Activated effector memory CD4-positive, alpha-beta T cell treated with anti-CD3 and anti-CD28 coated beads, Interleukin-2, amount 50 U/mL, for 16 hours (primary cell): ENCODE measurements at regions not wholly inside any gene's neighbourhood (a gene's known extent, or its start where the extent isn't known, plus 50 kb on each side); places are given as distances from the start of the nearest gene placed in this dataset.
"Not testable (repeated sequence)": the region's sequence is repeated elsewhere in the genome, so short reads cannot be mapped to it uniquely, and the experiment has no call there.

ENCODE experiments used
- DNase-seq: peaks from one replicate; pipeline ENCODE4 v3.0.0-alpha.2; 2020

DNA sequence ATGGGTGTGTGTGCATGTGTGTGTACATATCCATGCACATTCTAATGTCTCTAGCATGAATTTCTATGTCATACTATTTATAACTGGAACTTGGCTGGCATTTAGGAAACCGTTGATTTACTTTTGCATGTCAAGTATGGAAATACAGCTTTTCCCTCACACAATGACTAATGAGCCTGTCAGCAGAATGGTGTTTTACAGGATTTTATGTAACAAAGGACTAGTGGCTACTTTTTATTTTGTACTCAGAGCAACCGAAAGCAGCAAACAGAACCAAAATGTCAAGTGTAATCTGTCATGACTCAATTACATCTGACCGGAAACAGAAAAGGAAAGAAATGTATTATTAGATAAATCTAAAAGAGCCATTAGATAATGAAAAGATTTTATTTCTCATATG is 1911.5 kb upstream of the AGA start:
- no peak for DNase-seq

DNA sequence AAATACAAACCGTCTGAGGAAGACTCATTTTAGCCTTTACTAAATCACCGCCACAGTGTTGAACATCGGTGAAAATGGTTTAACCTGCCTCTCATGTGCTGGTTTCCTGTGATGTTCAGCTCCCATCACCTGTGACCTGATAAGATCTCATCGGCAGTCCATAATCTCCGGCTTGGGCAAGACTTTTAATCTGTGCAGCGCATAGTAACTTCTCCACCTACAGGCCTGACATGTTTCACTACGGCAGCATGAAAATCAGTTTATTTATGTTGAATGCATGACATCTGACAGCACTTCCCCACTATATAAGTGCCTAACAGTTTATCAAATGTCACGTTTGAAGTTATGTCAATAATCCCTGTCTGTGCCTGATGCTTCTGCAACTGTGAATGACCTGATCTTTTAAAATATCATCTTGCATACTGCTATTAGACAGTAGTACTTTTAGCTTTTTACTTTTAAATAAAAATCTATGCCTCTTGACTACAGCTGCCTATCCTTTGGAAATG is 1919.8 kb upstream of the AGA start:
- no peak for DNase-seq

DNA sequence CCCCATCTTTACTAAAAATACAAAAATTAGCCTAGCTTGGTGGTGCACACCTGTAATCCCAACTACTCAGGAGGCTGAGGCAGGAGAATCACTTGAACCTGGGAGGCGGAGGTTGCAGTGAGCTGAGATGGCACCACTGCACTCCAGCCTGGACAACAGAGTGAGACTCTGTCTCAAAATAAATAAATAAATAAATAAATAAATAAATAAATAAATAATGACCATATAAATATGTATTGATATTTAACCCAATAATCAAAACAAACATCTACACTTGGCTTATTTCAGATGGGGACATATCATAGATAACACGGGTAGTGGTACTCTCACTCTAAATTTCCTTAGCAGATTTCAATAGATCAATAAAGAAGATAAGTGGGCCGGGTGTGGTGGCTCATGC is 1923.7 kb upstream of the AGA start:
- DNase-seq = not testable (repeated sequence)

DNA sequence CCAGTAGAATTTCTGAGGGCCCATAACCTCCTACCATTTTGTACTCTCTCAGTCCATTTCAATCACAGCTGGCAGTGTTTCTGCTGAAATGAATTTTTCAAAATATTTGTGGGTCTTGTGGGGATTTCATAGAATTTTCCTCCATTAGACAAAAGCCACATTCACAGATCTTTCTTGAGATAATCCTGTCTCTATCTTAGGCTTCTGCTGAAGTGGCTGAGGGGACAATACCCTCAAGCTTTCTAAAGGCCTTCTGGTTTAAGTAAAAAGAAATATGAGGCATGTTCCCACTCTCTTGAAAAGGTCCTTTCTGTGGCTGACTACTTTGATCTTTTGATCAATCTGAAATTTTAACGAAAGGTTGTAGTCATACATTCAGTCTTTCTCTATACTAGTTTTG is 1930.0 kb upstream of the AGA start:
- no peak for DNase-seq

DNA sequence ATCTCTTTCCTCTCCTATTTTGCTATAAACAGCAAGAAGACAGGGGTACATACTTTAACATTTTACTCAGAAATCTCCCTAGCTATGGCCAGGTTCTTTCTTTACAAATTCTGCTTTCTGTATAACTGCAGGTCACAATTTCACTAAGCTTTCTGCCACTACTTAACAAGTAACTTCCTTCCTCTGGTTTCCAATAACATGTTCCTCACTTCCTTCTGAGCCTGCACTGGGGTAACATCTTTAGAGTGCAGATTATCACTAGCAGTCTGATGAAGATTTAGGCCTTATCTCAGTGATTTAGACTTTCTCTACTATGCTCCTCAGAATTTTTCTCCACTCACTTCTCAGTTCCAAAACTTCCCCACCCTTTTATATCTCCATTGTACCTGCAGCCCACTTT is 1930.5 kb upstream of the AGA start:
- no peak for DNase-seq

DNA sequence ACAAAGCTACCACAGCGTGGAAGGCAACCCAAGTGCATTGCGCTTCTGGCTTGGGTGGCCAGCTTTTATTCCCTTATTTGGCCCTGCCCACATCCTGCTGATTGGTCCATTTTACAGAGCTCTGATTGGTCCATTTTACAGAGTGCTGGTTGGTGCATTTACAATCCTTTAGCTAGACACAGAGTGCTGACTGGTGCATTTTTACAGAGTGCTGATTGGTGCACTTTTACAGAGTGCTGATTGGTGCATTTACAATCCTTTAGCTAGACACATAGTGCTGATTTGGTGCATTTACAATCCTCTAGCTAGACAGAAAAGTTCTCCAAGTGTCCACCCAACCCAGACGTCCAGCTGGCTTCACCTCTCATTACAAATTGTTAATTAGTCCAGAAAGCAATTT is 1936.6 kb upstream of the AGA start:
- DNase-seq = not testable (repeated sequence)

DNA sequence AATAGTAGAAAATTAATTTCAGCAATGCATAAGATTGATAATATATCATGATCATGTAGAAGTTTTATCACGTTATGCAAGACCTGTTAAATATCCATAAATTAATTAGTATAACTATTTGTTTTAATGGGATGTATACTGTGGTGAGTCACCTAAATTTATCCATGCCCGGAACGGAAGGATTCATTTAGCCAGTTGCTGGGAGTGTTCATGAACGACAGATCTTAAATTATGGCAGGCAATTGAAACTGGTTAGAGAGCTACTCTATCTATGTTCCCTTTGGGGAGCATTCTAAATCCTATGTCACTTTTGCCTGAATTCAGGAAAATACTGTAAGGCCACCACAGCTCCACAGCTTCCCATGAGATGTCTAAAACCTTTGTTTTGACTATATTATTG is 1950.5 kb upstream of the AGA start:
- no peak for DNase-seq

DNA sequence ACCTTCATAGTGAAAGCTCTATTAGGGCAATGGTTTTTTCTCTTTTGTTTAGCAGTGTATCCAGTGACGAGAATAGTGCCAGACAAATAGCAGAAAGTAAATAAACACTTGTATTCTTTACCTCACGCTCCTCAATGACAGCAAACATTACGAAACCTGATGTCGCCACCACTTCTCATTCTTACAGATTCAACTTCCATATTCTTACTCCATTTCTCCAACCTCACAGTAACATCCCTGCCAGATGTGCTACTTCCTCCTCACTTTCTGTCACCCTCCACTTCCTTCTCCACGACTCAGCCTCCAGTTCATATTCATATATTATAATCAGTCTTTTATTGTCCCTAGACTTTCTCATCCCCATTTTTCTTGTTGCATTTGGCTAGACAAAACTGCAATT is 1956.2 kb upstream of the AGA start:
- no peak for DNase-seq

DNA sequence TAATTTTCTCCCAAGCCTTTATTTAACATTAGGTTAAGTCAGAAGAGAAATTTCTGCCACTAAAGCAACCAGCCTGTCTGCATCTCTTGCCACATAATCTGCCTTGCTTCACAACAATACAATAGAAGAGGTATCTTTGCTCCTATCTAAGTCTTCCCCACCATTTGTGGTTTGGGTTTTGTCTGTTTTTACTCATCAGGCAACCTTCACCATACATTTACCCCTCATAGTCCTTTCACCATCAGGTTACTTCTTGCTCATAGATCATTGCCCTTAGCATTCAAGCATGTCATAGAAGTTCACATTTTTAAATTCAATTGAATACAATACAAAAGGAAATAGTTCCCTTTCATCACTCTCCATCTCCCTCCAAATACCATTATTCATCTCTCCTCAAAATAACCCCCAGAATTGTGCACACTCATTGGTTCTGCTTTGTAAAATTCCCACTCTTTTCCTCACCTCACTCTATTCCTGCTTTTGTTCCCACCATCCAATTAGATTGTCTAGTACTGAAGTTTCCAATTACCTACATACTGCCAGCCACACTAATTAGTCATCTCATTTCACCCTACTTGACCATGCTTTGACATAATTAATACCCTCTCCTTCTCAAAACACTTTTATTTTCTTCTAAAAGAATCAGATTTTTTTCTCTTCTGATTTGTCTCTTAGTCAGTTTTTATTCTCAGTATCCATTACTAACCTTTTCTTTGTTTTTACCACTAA is 1957.0 kb upstream of the AGA start:
- no peak for DNase-seq

DNA sequence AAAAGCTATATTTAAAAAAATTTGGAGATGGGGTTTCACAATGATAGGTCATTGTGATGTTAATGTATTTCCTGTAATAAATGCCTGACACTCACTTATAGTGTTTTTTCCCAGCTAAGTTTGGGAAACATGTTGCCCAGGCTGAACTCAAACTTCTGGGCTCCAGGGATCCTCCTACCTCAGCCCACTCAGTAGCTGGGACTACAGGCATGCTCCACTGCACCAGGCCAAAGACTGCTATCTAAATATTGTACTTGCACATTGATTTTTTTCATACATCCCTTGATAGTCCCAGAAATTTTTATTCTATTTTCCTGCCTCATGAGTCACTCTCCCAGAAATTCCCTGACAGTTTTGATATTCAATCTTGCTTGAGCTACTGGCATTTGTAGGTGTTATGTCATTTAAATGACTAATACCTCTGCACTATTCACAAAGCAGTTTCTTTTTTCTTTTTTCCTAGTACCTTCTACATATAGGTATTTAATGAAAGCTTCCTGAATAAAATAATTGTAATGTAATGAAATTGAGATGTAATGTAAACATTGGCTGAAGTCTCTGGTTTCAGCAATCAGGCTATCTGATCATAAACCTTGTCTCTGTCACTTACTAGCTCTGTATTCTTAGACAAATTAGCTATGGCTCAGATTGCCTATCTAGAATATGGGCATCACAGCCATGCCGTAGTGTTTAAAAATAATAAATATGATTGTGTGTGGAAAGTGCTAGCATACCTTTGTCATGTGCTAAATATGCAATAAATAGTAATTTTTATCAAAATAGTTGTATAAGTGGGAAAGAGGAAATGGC is 1973.0 kb upstream of the AGA start:
- DNase-seq = no peak

DNA sequence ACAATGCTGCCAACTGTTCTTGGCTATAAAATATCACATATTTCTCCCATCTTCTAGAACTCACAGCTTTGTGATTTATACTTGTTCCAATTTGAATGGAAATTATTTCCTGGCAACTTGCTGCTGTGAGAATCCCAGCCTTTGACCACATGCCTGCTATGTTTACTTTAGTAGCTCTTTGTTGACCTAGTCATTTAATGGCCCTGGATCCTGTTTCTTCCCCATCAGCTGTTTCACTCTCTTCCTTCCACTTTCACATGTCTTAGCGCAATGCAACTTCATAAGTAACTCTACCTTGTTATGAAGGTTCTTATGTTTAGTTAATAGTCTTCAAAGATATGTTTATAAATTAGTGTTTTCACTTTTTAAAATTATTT is 1973.6 kb upstream of the AGA start:
- DNase-seq = no peak

DNA sequence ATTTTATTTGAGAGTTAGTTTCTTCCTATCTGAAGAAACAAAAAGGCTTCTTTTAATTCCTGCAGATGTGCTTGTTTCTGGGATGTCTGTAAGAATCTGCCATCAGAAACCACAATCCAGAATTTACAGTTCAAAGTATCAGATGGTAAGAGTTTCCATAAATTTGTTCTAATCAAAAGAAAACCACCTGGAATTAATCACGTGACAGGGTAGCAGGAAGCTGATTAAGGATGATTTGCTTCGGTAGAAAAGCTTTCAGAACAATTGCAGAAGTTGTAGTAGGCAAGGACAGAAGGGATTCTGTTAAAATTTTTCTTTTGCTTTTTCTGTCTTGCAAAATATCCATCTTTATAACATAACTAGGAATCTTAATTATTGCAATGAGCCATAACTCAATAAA is 1975.1 kb upstream of the AGA start:
- no peak for DNase-seq

DNA sequence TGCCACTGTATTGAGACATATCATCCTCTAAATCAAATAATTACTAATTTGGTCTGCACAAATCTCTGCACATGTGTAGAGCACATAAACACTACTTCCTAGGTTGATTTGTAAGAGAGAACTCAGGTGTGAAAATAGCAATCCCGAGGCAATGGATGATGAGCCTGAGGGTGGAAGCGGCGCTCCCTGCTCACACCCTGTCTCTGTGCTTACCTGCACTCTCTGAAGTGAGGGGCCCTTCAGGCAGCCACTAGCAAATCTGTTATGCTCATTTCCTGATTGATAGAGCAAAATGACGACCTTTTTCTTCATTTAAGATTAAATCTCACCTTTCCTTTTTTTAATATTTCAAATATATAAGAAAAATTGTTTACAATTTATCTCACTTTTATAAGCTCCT is 1995.7 kb upstream of the AGA start:
- no peak for DNase-seq

DNA sequence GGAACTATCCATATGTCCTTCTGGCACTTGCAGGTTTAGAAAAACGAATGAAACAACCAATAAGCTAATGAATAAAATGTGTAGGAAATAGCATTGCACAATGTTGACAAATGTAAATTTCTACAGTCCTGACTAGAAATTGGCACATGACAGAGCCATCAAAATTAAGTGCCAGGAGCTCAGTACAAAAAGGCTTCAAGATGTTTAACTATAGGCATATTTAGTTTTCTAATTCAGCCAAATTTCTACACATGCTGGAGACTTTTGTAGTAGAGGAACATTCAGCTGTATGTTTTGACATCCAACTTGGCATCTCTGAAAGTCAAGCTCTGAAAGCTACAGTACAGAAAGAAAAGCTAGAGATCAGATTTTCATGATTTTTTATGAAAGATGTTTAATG is 1999.4 kb upstream of the AGA start:
- DNase-seq = no peak

DNA sequence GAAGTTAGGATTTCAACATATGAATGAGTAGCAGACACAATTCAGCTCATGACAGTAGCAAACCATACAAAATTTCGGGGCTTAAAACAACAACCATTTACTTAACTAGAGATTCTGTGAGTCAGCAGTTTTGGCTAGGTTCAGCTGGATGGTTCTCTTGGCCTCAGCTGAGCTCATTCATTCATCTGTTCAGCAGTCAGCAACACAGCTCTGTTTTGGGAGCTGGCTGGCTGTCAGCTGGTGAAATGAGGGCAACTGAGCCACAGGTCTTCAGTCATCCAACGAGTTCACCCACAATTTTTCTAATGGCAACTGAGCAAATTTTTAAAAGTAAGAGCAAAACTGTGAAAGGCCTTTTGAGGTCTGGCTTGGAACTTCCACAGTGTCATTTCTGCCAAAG is 2005.1 kb upstream of the AGA start:
- DNase-seq = no peak

DNA sequence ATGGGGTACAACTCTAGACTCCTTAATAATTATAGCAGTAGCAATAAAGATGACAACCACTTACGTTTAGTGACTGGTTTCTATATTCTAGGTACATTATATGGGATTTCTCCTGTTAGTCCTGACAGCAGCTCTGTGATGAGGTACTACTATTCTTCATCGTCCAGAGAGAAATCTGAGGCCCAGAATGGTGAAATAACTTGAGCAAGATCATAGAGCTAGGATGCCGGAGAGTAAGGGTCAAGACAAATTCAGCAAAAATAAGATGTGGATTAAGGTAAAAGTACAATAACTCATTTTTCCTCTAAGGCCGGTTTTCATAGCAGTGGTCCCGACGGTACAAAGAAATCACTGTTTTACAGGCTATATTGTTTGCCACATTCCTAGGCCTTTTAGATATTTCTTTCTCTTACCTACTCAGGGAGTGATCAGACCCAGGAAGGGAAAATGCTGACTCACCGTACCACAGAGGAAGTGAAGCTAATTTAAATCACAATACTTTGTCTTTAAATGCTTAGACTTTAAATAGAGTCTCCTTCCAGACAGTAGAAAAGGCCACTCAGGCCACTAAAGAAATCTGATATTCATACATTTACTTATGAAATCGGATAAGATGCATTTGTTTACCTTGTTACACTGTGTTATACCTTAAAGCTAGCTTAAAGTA is 2023.0 kb upstream of the AGA start:
- no peak for DNase-seq

DNA sequence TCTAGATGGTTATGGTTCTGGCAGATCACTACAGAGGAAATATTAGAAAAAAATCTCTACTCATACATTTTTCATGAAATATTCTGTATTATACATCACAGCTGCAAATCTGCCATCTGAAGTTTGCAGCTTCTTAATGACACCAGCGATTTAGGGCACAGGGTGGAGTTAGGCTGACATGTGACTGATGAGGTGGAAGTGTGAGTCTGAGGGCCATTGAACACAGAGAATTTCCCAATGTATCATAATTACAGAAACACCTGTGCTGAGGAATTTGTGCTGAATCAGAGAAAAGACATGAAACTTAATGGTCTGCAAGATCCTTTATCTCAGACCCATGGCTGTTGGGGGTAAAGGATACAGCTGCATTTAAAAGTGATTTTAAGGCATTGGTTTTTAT is 2025.6 kb upstream of the AGA start:
- DNase-seq = no peak

DNA sequence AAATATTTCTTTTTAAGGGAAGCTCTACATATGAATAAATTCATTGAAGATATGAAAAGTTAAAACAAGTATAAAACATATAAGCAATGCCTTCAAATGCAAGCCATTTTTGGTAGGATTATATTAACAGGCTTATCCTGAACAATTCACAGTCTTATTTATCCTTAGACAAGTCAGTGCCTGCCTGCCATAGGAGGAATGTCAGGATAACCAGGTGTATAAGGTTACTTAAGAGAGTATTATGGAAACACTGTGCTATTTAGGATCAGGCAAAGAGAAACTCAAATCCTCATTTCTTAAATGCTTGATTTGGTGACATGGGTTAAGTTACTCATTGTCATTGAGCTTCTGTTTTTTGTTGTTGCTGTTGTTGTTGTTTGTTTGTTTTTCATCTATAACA is 2029.9 kb upstream of the AGA start:
- DNase-seq = no peak

DNA sequence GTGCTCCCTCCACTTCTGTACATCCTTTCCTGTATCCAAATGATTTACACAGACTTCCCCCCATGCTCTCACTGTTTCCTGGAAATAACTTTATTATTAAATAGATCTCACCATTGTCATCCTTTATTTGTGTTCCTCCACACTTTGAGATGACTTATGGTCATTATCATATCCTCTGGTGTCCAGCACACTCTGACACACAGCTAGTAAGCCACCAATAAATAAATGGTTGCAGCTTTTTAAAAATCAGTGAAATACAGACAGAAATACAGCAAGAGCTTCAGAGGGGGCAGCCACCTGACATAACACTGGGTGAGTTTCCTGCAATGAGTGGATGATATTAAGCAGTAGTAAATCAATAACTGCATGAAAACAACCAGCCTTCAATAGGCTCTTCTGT is 2036.4 kb upstream of the AGA start:
- DNase-seq = no peak

DNA sequence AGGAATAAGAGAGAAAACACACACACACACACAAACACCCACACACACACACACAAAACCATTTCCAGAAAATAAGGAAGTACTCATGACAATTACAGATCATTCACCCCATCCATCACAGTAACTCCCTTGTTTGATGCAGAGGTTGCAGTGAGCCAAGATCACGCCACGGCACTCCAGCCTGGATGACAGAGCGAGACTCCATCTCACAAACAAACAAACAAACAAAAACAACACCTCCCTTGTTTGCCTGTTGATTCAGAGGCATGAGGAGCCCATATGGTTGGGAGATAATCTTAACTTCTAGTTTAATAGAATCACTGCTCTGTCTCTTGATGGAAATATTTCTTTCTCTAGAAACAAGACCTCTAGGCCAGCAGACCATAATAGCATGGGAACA is 2043.5 kb upstream of the AGA start:
- no peak for DNase-seq

DNA sequence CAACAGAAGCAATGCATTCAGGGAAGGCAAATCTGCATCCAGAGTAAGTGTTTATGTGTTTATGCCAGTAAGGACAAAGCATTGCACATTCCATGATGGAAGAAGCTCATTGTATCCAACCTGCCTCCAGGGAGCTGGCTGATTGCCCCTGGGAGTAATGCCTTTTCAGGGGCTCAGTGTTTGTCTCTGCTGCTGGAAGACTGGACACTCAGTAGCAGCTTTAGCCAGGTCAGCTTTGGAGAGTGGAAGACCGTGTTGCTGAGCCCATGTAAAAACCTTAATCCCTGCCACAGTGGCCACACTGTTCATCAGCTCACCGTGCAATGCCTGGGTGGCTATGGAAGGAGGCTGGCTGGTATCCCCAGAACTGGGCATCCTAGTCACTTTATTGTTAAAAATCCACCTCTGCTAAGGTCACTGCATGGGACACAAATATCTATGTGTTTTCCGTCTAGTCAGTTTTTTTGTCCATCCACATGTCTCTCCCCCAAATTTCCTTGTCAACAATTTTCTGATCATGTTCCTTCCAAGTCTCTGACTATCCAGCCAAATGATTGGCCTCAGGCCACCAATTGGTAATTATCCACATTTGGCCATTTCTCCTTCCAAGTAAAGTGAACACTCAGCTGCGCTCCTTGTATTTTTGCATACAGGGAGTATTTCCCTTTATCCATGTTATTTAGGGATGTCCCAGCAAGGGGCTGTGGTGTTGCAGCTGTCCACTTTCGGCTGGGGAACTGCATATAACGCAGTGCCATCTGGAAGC is 2044.5 kb upstream of the AGA start:
- DNase-seq = no peak

DNA sequence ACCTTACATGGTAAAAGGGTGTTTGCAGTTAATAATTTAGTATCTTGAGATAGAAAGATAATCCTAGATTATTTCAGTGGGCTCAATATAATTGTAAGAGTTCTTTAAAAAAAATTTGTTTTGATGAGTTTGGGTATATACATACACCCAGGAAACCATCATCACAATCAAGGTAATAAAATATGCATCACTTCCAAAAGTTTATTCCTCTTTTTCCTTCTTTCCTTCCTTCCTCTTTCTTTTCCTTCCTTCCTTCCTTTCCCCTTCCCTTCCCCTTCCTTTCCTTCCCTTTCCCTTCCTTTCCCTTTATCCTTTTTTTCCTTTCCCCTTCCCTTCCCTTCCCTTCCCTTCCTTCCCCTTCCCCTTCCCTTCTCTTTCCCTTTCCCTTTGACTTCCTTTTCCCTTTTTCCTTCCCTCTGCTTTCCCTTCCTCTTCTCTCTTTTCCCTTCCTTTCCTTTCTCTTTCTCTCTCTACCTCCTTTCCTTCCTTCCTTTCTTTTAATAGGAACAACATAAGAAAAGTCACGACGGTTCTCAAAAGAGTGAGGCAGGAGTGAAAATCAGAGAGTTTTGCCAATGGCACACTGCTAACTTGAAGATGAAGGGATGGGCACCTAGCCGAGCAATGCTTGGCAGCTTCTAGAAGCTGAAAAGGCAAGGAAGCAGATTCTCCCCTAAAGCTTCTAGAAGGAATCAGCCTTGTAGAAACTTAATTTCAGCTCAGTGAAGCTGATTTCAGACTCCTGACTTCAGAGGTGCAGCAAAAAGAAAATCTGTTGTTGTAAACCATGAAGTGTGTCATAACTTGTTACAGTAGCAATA is 2050.2 kb upstream of the AGA start:
- no peak for DNase-seq
